ENCODE measurements at regions not wholly inside any gene's neighbourhood (a gene's known extent, or its start where the extent isn't known, plus 50 kb on each side); places are given as distances from the start of the nearest gene placed in this dataset.

DNA sequence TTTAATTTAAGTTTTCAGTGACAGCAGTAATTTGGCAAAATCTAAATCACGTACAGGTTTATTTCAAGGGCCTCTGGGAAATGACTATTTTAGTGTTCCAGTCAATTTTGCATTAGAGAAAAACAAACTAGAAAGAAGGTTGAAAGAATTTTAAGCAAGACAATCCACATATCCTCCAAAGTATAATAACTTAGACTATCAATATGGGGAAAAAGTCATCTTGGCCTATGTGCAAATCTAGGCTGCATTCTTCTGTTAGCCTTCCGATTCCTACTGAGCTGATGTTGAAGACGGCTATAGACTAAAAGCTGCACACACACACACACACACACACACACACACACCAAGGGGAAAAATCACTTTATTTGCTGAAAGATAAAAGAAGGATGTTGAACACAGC, 81.3 kb downstream of the SLITRK6 start (continued):
- TF ChIP-seq ZNF263 (CRISPR knock-in tag; IDR thresholded peaks at IDR 0.05; ENCODE audit: low read depth) (no peak), ESRRA (CRISPR knock-in tag; IDR thresholded peaks at IDR 0.05; ENCODE audit: borderline replicate concordance) (no peak), SOX15 (CRISPR knock-in tag; IDR thresholded peaks at IDR 0.05) (no peak), ERG (CRISPR knock-in tag; IDR thresholded peaks at IDR 0.05) (no peak)
- TF ChIP-seq, protein P1, sequence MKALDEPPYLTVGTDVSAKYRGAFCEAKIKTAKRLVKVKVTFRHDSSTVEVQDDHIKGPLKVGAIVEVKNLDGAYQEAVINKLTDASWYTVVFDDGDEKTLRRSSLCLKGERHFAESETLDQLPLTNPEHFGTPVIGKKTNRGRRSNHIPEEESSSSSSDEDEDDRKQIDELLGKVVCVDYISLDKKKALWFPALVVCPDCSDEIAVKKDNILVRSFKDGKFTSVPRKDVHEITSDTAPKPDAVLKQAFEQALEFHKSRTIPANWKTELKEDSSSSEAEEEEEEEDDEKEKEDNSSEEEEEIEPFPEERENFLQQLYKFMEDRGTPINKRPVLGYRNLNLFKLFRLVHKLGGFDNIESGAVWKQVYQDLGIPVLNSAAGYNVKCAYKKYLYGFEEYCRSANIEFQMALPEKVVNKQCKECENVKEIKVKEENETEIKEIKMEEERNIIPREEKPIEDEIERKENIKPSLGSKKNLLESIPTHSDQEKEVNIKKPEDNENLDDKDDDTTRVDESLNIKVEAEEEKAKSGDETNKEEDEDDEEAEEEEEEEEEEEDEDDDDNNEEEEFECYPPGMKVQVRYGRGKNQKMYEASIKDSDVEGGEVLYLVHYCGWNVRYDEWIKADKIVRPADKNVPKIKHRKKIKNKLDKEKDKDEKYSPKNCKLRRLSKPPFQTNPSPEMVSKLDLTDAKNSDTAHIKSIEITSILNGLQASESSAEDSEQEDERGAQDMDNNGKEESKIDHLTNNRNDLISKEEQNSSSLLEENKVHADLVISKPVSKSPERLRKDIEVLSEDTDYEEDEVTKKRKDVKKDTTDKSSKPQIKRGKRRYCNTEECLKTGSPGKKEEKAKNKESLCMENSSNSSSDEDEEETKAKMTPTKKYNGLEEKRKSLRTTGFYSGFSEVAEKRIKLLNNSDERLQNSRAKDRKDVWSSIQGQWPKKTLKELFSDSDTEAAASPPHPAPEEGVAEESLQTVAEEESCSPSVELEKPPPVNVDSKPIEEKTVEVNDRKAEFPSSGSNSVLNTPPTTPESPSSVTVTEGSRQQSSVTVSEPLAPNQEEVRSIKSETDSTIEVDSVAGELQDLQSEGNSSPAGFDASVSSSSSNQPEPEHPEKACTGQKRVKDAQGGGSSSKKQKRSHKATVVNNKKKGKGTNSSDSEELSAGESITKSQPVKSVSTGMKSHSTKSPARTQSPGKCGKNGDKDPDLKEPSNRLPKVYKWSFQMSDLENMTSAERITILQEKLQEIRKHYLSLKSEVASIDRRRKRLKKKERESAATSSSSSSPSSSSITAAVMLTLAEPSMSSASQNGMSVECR (CRISPR knock-in tag; IDR thresholded peaks at IDR 0.05; ENCODE audit: borderline replicate concordance): no peak

GRCh38 chr13:85710545-85710944, 88.7 kb downstream of the SLITRK6 start:
- no peak for DNase-seq (ENCODE audit: low spot score)
- CTCF ChIA-PET: no interaction called here
- no peaks in the 10 kb centered on the region for H3K27me3 Mint-ChIP-seq (ENCODE audit: low read depth)
- H3K4me1 Mint-ChIP-seq: no peaks in the 10 kb centered on the region
- no peak overlapping the region for H3K4me3 Mint-ChIP-seq
- TF ChIP-seq GRHL2 (CRISPR knock-in tag; IDR thresholded peaks at IDR 0.05; ENCODE audit: insufficient replicate concordance, severe bottlenecking) (no peak), ATF1 (CRISPR knock-in tag; IDR thresholded peaks at IDR 0.05) (no peak), ZNF532 (CRISPR knock-in tag; IDR thresholded peaks at IDR 0.05; ENCODE audit: borderline replicate concordance) (no peak)
- TF ChIP-seq, protein P2, sequence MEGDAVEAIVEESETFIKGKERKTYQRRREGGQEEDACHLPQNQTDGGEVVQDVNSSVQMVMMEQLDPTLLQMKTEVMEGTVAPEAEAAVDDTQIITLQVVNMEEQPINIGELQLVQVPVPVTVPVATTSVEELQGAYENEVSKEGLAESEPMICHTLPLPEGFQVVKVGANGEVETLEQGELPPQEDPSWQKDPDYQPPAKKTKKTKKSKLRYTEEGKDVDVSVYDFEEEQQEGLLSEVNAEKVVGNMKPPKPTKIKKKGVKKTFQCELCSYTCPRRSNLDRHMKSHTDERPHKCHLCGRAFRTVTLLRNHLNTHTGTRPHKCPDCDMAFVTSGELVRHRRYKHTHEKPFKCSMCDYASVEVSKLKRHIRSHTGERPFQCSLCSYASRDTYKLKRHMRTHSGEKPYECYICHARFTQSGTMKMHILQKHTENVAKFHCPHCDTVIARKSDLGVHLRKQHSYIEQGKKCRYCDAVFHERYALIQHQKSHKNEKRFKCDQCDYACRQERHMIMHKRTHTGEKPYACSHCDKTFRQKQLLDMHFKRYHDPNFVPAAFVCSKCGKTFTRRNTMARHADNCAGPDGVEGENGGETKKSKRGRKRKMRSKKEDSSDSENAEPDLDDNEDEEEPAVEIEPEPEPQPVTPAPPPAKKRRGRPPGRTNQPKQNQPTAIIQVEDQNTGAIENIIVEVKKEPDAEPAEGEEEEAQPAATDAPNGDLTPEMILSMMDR (IDR thresholded peaks at IDR 0.05): no peak
- POLR2A ChIA-PET: no interaction called here
- no peak overlapping the region for H3K27ac Mint-ChIP-seq
- H3K9me3 Mint-ChIP-seq: no peaks in the 10 kb centered on the region
- H3K36me3 Mint-ChIP-seq: no peaks in the 10 kb centered on the region
- no peak for ATAC-seq

DNA sequence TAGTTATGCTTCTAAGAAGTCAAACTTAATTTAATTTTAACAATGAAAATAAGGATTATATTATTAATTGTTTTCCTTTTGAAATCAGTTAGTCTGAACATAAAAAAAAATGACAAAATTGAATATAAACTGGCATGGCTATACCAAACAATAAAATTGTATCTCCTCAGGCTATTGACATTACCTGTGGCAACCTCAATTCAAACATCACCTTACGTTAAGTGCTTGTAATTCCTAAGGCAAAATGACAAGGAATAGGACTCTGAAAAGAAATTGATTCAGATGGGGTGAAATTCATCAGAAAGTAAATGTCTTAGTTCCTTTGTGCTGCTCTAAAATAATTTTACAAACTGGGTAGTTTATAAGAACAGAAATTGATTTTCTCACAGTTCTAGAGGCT, 89.5 kb downstream of the SLITRK6 start:
- POLR2A ChIA-PET: no interaction called here
- no peaks in the 10 kb centered on the region for H3K4me1 Mint-ChIP-seq
- CTCF ChIA-PET: no interaction called here
- TF ChIP-seq ATF6 (CRISPR knock-in tag; IDR thresholded peaks at IDR 0.05): no peak
- no peaks in the 10 kb centered on the region for H3K9me3 Mint-ChIP-seq
- H3K36me3 Mint-ChIP-seq: no peaks in the 10 kb centered on the region
- DNase-seq (ENCODE audit: low spot score) (no peak), ATAC-seq (no peak)
- no peak overlapping the region for H3K4me3 Mint-ChIP-seq
- H3K27ac Mint-ChIP-seq: no peak overlapping the region
- no peaks in the 10 kb centered on the region for H3K27me3 Mint-ChIP-seq (ENCODE audit: low read depth)
